Liver (tissue), 8 donors: ENCODE measurements at regions not wholly inside any gene's neighbourhood (a gene's known extent, or its start where the extent isn't known, plus 50 kb on each side); places are given as distances from the start of the nearest gene placed in this dataset.

Experiments used
- DNase-seq: peaks from one replicate; pipeline ENCODE4 v3.0.0-alpha.2; 2017; ENCODE audit warnings: low spot score
- H3K27ac ChIP-seq, 2 donors: one replicate each; pipeline ENCODE4 v1.7.0; 2013; ENCODE audit warnings: inconsistent platforms in 2 of 2, low read length in 2 of 2, control low read depth in 1 of 2, low read depth in 1 of 2, mild to moderate bottlenecking in 1 of 2
- H3K27me3 ChIP-seq, 4 donors: one replicate each; pipeline versions ENCODE4 v1.6.1 to v1.7.0; 2013; ENCODE audit warnings: low read length in 3 of 4, inconsistent platforms in 1 of 4, mild to moderate bottlenecking in 1 of 4, moderate library complexity in 1 of 4; ENCODE audit not compliant: control insufficient read depth in 4 of 4, insufficient read depth in 4 of 4
- H3K36me3 ChIP-seq, 4 donors: one replicate each; pipeline versions ENCODE4 v1.6.1 to v1.7.0; 2013; ENCODE audit warnings: low read length in 3 of 4, mild to moderate bottlenecking in 3 of 4, low read depth in 1 of 4, moderate library complexity in 1 of 4; ENCODE audit not compliant: control insufficient read depth in 4 of 4, insufficient read depth in 3 of 4
- H3K4me1 ChIP-seq, 4 donors: one replicate each; pipeline versions ENCODE4 v1.6.1 to v1.7.0; 2013; ENCODE audit warnings: low read length in 3 of 4, mild to moderate bottlenecking in 3 of 4, moderate library complexity in 1 of 4; ENCODE audit not compliant: control insufficient read depth in 4 of 4, insufficient read depth in 4 of 4
- H3K4me3 ChIP-seq, 3 donors: one replicate each; pipeline versions ENCODE4 v1.6.1 to v1.7.0; 2013; ENCODE audit warnings: low read length in 3 of 3, control low read depth in 1 of 3, low read depth in 1 of 3, mild to moderate bottlenecking in 1 of 3
- H3K9ac ChIP-seq, 2 donors: one replicate each; pipeline ENCODE4 v1.7.0; 2013; ENCODE audit warnings: low read length in 2 of 2, mild to moderate bottlenecking in 2 of 2, moderate library complexity in 2 of 2, control low read depth in 1 of 2, low read depth in 1 of 2
- H3K9me3 ChIP-seq, 4 donors: one replicate each; pipeline versions ENCODE4 v1.6.1 to v1.7.0; 2013; ENCODE audit warnings: low read length in 3 of 4; ENCODE audit not compliant: control insufficient read depth in 4 of 4
- EGR1 ChIP-seq, 2 donors: IDR thresholded peaks; 2 replicates each; pipeline ENCODE4 v1.6.1; 2016 to 2018; ENCODE audit warnings: antibody characterized with exemption in 2 of 2, low read depth in 2 of 2
- FOXA1 ChIP-seq: IDR thresholded peaks from 2 replicates; pipeline ENCODE4 v1.6.1; 2016; ENCODE audit warnings: antibody characterized with exemption
- FOXA2 ChIP-seq: IDR thresholded peaks from 2 replicates; pipeline ENCODE4 v1.6.1; 2016; ENCODE audit warnings: antibody characterized with exemption
- GABPA ChIP-seq, 2 donors: IDR thresholded peaks in 1 of 2; conservative IDR thresholded peaks in 1 of 2; 2 replicates each; pipeline ENCODE4 v1.6.1; 2016; ENCODE audit warnings: antibody characterized with exemption in 2 of 2, mild to moderate bottlenecking in 1 of 2, moderate library complexity in 1 of 2
- HNF4A ChIP-seq, 2 donors: conservative IDR thresholded peaks; 2 replicates each; pipeline ENCODE4 v1.6.1; 2016; ENCODE audit warnings: antibody characterized with exemption in 2 of 2, mild to moderate bottlenecking in 2 of 2
- HNF4G ChIP-seq: IDR thresholded peaks from 2 replicates; pipeline ENCODE4 v1.6.1; 2016; ENCODE audit warnings: antibody characterized with exemption
- JUND ChIP-seq, 2 donors: IDR thresholded peaks; 2 replicates each; pipeline ENCODE4 v1.6.1; 2016; ENCODE audit warnings: antibody characterized with exemption in 2 of 2
- MAX ChIP-seq: IDR thresholded peaks from 2 replicates; pipeline ENCODE4 v1.6.1; 2016; ENCODE audit warnings: antibody characterized with exemption
- RAD21 ChIP-seq, 2 donors: IDR thresholded peaks; 2 replicates each; pipeline ENCODE4 v1.6.1; 2016; ENCODE audit warnings: antibody characterized with exemption in 2 of 2, mild to moderate bottlenecking in 2 of 2
- RXRA ChIP-seq, 2 donors: IDR thresholded peaks; 2 replicates each; pipeline ENCODE4 v1.6.1; 2017 to 2018; ENCODE audit warnings: antibody characterized with exemption in 2 of 2, mild to moderate bottlenecking in 1 of 2
- TAF1 ChIP-seq: conservative IDR thresholded peaks from 2 replicates; pipeline ENCODE4 v1.6.1; 2016; ENCODE audit warnings: antibody characterized with exemption, mild to moderate bottlenecking
- YY1 ChIP-seq: IDR thresholded peaks from 2 replicates; pipeline ENCODE4 v1.6.1; 2016; ENCODE audit warnings: antibody characterized with exemption, mild to moderate bottlenecking
- ZBTB33 ChIP-seq: IDR thresholded peaks from 2 replicates; pipeline ENCODE4 v1.6.1; 2016; ENCODE audit warnings: antibody characterized with exemption
- WGBS: extraction: QIAGEN DNeasy Blood & Tissue Kit; methylation state at CpG from one replicate; pipeline ENCODE4 v1.1.7; 2013; 5-methylcytosine and 5-hydroxymethylcytosine counted together
- TF ChIP-seq, protein P1 (sequence below): IDR thresholded peaks from 2 replicates; pipeline ENCODE4 v1.6.1; 2016; ENCODE audit warnings: antibody characterized with exemption
- TF ChIP-seq, protein P2 (sequence below): IDR thresholded peaks from 2 replicates; pipeline ENCODE4 v1.6.1; 2016; ENCODE audit warnings: antibody characterized with exemption, mild to moderate bottlenecking
- TF ChIP-seq, protein P3 (sequence below): fragments of 150-350 bp; IDR thresholded peaks from 2 replicates; pipeline ENCODE4 v1.5.1; 2017; ENCODE audit warnings: improper control_type of control experiment, low read depth, low read length; ENCODE audit not compliant: missing input control
- donor health status: healthy.
- donor health status: healthy.
- donor health status: healthy.
- donor health status: healthy.
- donor health status: healthy.

GRCh38 chrX:34406580-34406979 lies 250.5 kb downstream of the TMEM47 start:
- WGBS, result 100% methylated on average over 1 of the region's 1 CpG
- Histone ChIP-seq H3K4me3 (no peak overlapping the region), H3K36me3 (no peaks in the 10 kb centered on the region), H3K9me3 (no peaks in the 10 kb centered on the region), H3K4me1 (peaks cover 2 to 11% (median 8%) of the 10 kb centered on the region in 4 donors), H3K27me3 (no peaks in the 10 kb centered on the region), H3K27ac (no peak overlapping the region), H3K9ac (no peak overlapping the region)
- no peak for TF ChIP-seq HNF4G
- TF ChIP-seq, protein P1, sequence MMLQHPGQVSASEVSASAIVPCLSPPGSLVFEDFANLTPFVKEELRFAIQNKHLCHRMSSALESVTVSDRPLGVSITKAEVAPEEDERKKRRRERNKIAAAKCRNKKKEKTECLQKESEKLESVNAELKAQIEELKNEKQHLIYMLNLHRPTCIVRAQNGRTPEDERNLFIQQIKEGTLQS, result no peak
- no peak for TF ChIP-seq YY1
- no peak for TF ChIP-seq RAD21 (IDR thresholded peaks at IDR 0.05)
- TF ChIP-seq FOXA1, result no peak
- TF ChIP-seq, protein P2, sequence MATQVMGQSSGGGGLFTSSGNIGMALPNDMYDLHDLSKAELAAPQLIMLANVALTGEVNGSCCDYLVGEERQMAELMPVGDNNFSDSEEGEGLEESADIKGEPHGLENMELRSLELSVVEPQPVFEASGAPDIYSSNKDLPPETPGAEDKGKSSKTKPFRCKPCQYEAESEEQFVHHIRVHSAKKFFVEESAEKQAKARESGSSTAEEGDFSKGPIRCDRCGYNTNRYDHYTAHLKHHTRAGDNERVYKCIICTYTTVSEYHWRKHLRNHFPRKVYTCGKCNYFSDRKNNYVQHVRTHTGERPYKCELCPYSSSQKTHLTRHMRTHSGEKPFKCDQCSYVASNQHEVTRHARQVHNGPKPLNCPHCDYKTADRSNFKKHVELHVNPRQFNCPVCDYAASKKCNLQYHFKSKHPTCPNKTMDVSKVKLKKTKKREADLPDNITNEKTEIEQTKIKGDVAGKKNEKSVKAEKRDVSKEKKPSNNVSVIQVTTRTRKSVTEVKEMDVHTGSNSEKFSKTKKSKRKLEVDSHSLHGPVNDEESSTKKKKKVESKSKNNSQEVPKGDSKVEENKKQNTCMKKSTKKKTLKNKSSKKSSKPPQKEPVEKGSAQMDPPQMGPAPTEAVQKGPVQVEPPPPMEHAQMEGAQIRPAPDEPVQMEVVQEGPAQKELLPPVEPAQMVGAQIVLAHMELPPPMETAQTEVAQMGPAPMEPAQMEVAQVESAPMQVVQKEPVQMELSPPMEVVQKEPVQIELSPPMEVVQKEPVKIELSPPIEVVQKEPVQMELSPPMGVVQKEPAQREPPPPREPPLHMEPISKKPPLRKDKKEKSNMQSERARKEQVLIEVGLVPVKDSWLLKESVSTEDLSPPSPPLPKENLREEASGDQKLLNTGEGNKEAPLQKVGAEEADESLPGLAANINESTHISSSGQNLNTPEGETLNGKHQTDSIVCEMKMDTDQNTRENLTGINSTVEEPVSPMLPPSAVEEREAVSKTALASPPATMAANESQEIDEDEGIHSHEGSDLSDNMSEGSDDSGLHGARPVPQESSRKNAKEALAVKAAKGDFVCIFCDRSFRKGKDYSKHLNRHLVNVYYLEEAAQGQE, result no peak
- TF ChIP-seq HNF4A (conservative IDR thresholded peaks at IDR 0.05), result no peak
- no peak for TF ChIP-seq JUND (IDR thresholded peaks at IDR 0.05)
- TF ChIP-seq FOXA2, result no peak
- no peak for TF ChIP-seq GABPA (IDR thresholded peaks at IDR 0.05 in 1 of 2, conservative IDR thresholded peaks at IDR 0.05 in 1 of 2)
- no peak for TF ChIP-seq ZBTB33
- TF ChIP-seq MAX, result no peak
- no peak for DNase-seq

DNA sequence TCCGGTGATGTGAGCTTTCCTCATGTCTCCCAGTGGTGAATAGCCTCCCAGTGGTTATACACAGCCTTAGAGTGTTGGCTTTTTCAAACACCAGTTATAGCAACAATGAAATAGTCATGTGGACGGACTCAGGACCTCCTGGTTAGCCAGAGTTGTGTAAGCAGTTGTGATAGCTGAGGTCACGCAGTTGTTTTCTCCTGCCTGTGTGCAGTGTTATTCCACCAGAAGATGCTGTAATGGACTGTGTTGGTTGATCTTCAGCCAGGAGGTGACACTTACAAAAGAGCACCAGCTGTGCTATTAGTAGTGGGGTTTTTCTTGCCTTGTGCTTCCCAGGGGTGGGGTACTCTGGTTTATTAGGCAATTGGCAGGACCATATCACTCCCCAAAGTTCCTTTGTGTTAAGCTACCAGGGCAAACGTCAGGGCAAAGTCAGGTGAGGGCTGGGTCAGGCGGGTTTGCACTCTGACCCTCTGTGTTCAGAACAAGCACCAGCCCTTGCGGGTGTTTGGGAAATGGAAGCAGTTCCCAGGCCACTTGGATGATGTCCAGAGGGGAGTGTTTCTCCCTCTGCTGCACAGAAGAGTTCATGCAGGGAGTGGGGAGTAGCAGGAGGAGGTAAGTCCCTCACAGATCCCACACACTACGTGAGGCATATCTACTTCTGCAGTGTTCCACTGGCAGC lies 252.6 kb downstream of the TMEM47 start:
- WGBS, result 33% methylated on average over 7 of the region's 7 CpGs
- DNase-seq, result no peak
- Histone ChIP-seq H3K36me3 (no peaks in the 10 kb centered on the region), H3K4me3 (no peak overlapping the region), H3K27ac (peak overlapping the region; percentile 2 to 76), H3K4me1 (peaks cover 2 to 11% (median 8%) of the 10 kb centered on the region in 4 donors), H3K9ac (no peak overlapping the region), H3K27me3 (no peaks in the 10 kb centered on the region), H3K9me3 (no peaks in the 10 kb centered on the region)
- TF ChIP-seq, protein P3, sequence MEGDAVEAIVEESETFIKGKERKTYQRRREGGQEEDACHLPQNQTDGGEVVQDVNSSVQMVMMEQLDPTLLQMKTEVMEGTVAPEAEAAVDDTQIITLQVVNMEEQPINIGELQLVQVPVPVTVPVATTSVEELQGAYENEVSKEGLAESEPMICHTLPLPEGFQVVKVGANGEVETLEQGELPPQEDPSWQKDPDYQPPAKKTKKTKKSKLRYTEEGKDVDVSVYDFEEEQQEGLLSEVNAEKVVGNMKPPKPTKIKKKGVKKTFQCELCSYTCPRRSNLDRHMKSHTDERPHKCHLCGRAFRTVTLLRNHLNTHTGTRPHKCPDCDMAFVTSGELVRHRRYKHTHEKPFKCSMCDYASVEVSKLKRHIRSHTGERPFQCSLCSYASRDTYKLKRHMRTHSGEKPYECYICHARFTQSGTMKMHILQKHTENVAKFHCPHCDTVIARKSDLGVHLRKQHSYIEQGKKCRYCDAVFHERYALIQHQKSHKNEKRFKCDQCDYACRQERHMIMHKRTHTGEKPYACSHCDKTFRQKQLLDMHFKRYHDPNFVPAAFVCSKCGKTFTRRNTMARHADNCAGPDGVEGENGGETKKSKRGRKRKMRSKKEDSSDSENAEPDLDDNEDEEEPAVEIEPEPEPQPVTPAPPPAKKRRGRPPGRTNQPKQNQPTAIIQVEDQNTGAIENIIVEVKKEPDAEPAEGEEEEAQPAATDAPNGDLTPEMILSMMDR, result no peak
- TF ChIP-seq EGR1 (IDR thresholded peaks at IDR 0.05; ENCODE audit: low read depth in 2 of 2) (no peak), YY1 (peak; percentile 29), RXRA (IDR thresholded peaks at IDR 0.05) (peak; percentile 91 to 95), GABPA (IDR thresholded peaks at IDR 0.05 in 1 of 2, conservative IDR thresholded peaks at IDR 0.05 in 1 of 2) (no peak), JUND (IDR thresholded peaks at IDR 0.05) (peak in 1 of 2 donors; percentile 11), TAF1 (no peak), HNF4A (conservative IDR thresholded peaks at IDR 0.05) (peak; percentile 90 to 93), RAD21 (IDR thresholded peaks at IDR 0.05) (peak; percentile 13 to 21), HNF4G (peak; percentile 54), FOXA2 (no peak), FOXA1 (no peak), ZBTB33 (no peak)
- TF ChIP-seq, protein P2, result peak; percentile 19
